ENCODE measurements at regions not wholly inside any gene's neighbourhood (a gene's known extent, or its start where the extent isn't known, plus 50 kb on each side); places are given as distances from the start of the nearest gene placed in this dataset.

GRCh38 chr20:57034001-57034400, 232.4 kb downstream of the BMP7 start:
- no peak for TF ChIP-seq CTCF (IDR thresholded peaks at IDR 0.05)
- TF ChIP-seq POLR2A (IDR thresholded peaks at IDR 0.05): no peak
- no peak for TF ChIP-seq EP300 (IDR thresholded peaks at IDR 0.05)

Measured in suprapubic skin (tissue), 3 donors.